ENCODE measurements at regions not wholly inside any gene's neighbourhood (a gene's known extent, or its start where the extent isn't known, plus 50 kb on each side); places are given as distances from the start of the nearest gene placed in this dataset.

DNA sequence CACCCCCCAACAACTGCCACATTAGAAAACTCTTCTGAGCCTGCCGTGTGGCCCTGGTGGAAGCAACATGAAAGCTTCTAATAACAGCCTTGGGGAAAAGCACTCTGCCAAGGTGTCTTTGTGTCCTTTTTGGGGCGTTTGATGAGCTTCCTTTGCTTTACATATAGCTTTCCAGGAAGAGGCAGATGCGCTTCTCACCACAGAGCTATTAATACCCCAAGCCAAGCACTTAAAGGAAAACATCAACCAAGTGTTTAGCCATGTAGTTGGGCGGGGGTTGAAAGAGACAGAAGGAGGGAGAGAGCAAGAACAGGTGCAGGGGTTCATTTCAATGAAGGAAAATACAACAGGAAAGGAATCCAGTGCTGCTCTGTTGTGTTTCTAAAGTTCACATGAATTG is 176.1 kb downstream of the VAPA start:
- TF ChIP-seq, protein P1, sequence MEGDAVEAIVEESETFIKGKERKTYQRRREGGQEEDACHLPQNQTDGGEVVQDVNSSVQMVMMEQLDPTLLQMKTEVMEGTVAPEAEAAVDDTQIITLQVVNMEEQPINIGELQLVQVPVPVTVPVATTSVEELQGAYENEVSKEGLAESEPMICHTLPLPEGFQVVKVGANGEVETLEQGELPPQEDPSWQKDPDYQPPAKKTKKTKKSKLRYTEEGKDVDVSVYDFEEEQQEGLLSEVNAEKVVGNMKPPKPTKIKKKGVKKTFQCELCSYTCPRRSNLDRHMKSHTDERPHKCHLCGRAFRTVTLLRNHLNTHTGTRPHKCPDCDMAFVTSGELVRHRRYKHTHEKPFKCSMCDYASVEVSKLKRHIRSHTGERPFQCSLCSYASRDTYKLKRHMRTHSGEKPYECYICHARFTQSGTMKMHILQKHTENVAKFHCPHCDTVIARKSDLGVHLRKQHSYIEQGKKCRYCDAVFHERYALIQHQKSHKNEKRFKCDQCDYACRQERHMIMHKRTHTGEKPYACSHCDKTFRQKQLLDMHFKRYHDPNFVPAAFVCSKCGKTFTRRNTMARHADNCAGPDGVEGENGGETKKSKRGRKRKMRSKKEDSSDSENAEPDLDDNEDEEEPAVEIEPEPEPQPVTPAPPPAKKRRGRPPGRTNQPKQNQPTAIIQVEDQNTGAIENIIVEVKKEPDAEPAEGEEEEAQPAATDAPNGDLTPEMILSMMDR (tag by site-specific recombination; IDR thresholded peaks at IDR 0.05): no peak
- TF ChIP-seq ZNF274 (IDR thresholded peaks at IDR 0.05; ENCODE audit: low read length): no peak
- no peak for TF ChIP-seq ZNF274 (tag by site-specific recombination; IDR thresholded peaks at IDR 0.05; ENCODE audit: borderline replicate concordance)
- TF ChIP-seq, protein P2, sequence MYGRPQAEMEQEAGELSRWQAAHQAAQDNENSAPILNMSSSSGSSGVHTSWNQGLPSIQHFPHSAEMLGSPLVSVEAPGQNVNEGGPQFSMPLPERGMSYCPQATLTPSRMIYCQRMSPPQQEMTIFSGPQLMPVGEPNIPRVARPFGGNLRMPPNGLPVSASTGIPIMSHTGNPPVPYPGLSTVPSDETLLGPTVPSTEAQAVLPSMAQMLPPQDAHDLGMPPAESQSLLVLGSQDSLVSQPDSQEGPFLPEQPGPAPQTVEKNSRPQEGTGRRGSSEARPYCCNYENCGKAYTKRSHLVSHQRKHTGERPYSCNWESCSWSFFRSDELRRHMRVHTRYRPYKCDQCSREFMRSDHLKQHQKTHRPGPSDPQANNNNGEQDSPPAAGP (tag by site-specific recombination; IDR thresholded peaks at IDR 0.05): no peak
- no peak for TF ChIP-seq ZNF48 (tag by site-specific recombination; IDR thresholded peaks at IDR 0.05)
- TF ChIP-seq ZNF76 (tag by site-specific recombination; IDR thresholded peaks at IDR 0.05; ENCODE audit: borderline replicate concordance, low read depth): no peak
- TF ChIP-seq, protein P3, sequence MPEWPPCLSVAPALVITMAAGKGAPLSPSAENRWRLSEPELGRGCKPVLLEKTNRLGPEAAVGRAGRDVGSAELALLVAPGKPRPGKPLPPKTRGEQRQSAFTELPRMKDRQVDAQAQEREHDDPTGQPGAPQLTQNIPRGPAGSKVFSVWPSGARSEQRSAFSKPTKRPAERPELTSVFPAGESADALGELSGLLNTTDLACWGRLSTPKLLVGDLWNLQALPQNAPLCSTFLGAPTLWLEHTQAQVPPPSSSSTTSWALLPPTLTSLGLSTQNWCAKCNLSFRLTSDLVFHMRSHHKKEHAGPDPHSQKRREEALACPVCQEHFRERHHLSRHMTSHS (tag by site-specific recombination; IDR thresholded peaks at IDR 0.05): no peak
- TF ChIP-seq IKZF3 (tag by site-specific recombination; IDR thresholded peaks at IDR 0.05): no peak
- TF ChIP-seq, protein P4, sequence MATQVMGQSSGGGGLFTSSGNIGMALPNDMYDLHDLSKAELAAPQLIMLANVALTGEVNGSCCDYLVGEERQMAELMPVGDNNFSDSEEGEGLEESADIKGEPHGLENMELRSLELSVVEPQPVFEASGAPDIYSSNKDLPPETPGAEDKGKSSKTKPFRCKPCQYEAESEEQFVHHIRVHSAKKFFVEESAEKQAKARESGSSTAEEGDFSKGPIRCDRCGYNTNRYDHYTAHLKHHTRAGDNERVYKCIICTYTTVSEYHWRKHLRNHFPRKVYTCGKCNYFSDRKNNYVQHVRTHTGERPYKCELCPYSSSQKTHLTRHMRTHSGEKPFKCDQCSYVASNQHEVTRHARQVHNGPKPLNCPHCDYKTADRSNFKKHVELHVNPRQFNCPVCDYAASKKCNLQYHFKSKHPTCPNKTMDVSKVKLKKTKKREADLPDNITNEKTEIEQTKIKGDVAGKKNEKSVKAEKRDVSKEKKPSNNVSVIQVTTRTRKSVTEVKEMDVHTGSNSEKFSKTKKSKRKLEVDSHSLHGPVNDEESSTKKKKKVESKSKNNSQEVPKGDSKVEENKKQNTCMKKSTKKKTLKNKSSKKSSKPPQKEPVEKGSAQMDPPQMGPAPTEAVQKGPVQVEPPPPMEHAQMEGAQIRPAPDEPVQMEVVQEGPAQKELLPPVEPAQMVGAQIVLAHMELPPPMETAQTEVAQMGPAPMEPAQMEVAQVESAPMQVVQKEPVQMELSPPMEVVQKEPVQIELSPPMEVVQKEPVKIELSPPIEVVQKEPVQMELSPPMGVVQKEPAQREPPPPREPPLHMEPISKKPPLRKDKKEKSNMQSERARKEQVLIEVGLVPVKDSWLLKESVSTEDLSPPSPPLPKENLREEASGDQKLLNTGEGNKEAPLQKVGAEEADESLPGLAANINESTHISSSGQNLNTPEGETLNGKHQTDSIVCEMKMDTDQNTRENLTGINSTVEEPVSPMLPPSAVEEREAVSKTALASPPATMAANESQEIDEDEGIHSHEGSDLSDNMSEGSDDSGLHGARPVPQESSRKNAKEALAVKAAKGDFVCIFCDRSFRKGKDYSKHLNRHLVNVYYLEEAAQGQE (tag by site-specific recombination; IDR thresholded peaks at IDR 0.05): no peak
- TF ChIP-seq, protein P5, sequence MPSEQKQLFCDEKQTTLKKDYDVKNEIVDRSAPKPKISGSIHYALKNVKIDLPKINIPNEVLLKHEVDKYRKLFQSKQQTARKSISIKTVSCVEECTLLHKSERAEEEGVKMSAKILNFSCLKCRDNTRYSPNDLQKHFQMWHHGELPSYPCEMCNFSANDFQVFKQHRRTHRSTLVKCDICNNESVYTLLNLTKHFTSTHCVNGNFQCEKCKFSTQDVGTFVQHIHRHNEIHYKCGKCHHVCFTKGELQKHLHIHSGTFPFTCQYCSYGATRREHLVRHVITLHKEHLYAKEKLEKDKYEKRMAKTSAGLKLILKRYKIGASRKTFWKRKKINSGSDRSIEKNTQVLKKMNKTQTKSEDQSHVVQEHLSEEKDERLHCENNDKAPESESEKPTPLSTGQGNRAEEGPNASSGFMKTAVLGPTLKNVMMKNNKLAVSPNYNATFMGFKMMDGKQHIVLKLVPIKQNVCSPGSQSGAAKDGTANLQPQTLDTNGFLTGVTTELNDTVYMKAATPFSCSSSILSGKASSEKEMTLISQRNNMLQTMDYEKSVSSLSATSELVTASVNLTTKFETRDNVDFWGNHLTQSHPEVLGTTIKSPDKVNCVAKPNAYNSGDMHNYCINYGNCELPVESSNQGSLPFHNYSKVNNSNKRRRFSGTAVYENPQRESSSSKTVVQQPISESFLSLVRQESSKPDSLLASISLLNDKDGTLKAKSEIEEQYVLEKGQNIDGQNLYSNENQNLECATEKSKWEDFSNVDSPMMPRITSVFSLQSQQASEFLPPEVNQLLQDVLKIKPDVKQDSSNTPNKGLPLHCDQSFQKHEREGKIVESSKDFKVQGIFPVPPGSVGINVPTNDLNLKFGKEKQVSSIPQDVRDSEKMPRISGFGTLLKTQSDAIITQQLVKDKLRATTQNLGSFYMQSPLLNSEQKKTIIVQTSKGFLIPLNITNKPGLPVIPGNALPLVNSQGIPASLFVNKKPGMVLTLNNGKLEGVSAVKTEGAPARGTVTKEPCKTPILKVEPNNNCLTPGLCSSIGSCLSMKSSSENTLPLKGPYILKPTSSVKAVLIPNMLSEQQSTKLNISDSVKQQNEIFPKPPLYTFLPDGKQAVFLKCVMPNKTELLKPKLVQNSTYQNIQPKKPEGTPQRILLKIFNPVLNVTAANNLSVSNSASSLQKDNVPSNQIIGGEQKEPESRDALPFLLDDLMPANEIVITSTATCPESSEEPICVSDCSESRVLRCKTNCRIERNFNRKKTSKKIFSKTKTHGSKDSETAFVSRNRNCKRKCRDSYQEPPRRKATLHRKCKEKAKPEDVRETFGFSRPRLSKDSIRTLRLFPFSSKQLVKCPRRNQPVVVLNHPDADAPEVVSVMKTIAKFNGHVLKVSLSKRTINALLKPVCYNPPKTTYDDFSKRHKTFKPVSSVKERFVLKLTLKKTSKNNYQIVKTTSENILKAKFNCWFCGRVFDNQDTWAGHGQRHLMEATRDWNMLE (tag by site-specific recombination; conservative IDR thresholded peaks at IDR 0.05; ENCODE audit: low read depth): no peak
- TF ChIP-seq, protein P6, sequence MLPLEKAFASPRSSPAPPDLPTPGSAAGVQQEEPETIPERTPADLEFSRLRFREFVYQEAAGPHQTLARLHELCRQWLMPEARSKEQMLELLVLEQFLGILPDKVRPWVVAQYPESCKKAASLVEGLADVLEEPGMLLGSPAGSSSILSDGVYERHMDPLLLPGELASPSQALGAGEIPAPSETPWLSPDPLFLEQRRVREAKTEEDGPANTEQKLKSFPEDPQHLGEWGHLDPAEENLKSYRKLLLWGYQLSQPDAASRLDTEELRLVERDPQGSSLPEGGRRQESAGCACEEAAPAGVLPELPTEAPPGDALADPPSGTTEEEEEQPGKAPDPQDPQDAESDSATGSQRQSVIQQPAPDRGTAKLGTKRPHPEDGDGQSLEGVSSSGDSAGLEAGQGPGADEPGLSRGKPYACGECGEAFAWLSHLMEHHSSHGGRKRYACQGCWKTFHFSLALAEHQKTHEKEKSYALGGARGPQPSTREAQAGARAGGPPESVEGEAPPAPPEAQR (tag by site-specific recombination; IDR thresholded peaks at IDR 0.05): no peak
- TF ChIP-seq, protein P7, sequence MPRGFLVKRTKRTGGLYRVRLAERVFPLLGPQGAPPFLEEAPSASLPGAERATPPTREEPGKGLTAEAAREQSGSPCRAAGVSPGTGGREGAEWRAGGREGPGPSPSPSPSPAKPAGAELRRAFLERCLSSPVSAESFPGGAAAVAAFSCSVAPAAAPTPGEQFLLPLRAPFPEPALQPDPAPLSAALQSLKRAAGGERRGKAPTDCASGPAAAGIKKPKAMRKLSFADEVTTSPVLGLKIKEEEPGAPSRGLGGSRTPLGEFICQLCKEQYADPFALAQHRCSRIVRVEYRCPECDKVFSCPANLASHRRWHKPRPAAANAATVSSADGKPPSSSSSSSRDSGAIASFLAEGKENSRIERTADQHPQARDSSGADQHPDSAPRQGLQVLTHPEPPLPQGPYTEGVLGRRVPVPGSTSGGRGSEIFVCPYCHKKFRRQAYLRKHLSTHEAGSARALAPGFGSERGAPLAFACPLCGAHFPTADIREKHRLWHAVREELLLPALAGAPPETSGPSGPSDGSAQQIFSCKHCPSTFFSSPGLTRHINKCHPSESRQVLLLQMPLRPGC (tag by site-specific recombination; IDR thresholded peaks at IDR 0.05): no peak
